Fibroblast of the conjunctiva (primary cell): ENCODE measurements at regions not wholly inside any gene's neighbourhood (a gene's known extent, or its start where the extent isn't known, plus 50 kb on each side); places are given as distances from the start of the nearest gene placed in this dataset.
A peak's percentile ranks its signal among the peaks of the same experiment; 100 is the strongest.

Source experiments
- DNase-seq: peaks from one replicate; pipeline ENCODE4 v3.0.0-alpha.2; 2010; ENCODE audit warnings: low read depth

- DNase-seq: no peak
These were observed 82.0 kb upstream of the WWC1 start for GRCh38 chr5:168209244-168209995.

GRCh38 chr5:168209997-168210396, 81.4 kb upstream of the WWC1 start:
- no peak for DNase-seq

GRCh38 chr5:168211245-168211644, 80.2 kb upstream of the WWC1 start:
- no peak for DNase-seq

- DNase-seq: no peak
These were observed 79.5 kb upstream of the WWC1 start for GRCh38 chr5:168211936-168212335.

DNA sequence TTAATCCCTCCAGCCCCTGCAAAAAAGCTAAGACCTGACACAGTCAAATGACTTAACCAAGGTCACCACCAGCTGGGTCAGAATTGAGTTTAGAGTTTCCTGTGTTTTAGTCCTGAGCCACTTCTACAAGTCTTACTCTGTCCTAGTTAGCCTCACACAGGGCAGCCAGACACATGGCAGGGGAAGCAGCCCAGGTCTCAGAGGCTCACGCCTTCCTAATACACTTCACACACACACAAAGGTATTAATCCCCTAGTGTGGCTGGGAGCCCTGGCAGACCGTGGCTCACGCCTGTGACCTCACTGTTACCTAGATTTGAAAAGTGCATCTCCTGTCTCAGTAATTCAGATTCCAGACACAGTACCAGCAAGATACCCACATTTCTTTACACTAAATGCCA, 77.4 kb upstream of the WWC1 start:
- no peak for DNase-seq

GRCh38 chr5:168214886-168215285, 76.6 kb upstream of the WWC1 start:
- DNase-seq: no peak

DNA sequence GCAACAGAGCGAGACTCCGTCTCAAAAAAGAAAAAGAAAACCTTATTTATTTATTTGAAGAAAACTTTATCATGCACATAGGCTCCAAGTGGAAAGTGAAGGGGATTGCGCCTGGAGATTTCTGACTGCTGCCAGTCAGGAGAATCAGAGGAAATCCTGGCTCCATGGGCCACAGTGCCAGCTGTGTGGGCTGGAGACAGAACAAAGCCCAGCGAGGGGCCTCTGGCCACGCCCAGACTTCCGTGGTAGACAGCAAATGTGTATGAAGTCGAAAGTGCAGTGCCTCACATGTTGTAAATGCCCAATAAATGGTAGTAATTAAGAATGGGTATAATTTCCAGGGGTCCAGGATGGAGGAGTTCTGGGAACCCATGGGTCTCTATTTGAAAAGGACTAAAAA, 75.8 kb upstream of the WWC1 start:
- no peak for DNase-seq

DNA sequence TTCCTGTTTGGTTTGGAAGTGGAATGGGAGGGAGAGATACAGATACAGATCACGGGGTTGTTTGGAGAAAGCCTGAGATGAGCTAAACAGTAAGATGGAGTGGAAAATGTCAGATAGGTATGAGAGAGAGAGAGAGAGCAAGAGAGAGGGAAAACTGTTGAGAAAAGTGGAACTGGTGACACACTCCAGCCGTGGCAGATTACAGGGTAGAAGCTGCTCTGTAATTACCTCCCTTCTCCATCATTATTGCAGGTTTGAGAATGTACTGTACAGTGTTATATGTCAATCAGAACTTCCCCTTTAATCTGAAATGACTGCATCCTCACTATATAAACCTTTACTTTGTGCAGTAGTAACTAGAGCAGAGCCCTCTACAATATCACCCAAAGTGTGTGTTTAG, 74.5 kb upstream of the WWC1 start:
- no peak for DNase-seq

GRCh38 chr5:168217497-168217896, 73.9 kb upstream of the WWC1 start:
- DNase-seq: no peak

DNA sequence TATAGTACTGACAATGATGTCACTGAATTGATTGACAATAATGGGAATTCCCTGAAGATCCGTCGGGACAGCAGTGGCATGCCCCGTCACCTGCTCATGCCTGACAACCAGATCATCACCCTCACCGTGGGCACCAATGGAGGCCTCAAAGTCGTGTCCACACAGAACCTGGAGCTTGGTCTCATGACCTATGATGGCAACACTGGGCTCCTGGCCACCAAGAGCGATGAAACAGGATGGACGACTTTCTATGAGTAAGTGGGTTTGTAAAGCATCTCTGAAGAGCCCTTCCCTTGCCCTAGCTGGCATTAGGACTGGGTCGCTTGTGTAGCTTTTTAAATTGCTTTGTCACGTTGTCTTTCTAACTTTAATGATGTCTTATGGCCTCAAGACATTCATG, 72.7 kb upstream of the WWC1 start:
- DNase-seq: no peak

- DNase-seq: peak; percentile 55
These were observed 71.7 kb upstream of the WWC1 start for GRCh38 chr5:168219515-168220410.

DNA sequence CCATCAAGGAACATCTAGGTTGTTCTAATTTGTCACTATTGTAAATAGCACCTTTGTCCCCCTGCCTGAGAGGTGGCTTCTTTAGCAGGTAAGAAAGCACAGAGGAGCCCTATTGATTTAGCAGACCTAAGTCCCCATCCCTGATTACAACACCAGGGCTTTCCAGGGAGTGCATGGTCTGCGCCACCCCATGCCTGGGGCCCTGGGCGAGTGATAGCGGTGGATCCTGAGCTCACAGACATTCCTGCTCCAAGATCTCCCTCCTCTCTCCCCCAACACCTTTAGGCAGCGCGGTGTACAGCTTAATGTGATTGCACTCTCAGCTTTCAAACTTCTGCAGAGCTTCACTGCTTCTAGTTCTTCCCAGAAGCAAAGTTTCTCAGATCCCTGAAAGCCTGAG, 67.4 kb upstream of the WWC1 start:
- no peak for DNase-seq

DNA sequence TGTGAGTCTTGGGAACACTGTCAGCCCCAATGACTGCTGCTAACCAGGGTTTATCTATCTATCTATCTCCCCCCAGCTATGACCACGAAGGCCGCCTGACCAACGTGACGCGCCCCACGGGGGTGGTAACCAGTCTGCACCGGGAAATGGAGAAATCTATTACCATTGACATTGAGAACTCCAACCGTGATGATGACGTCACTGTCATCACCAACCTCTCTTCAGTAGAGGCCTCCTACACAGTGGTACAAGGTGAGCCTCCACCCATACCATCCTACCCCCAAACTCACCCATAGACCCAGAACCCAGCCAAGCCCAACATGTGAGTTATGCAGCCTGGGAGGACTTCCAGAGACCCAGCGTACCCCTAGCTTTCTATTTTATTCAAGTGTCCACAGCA, 65.4 kb upstream of the WWC1 start:
- DNase-seq: no peak

GRCh38 chr5:168227001-168227400, 64.4 kb upstream of the WWC1 start:
- no peak for DNase-seq

- no peak for DNase-seq
These were observed 63.4 kb upstream of the WWC1 start for GRCh38 chr5:168227973-168228615.

DNA sequence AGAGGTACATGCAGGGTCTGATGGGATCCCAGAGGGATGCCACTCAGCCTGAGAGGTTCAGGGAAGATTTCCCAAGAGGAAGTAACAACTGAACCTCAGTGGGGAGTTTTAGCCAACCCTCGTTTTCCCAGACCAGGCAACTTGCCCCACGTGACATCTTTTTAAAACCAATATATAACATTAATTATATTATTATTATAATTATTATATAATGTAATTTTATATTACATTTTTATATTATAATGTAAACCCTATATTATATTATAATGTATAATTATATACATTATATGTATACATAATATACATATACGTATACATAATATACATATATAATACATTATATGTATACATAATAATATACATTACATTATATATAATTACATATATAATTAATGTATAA, 62.8 kb upstream of the WWC1 start:
- DNase-seq: no peak

DNA sequence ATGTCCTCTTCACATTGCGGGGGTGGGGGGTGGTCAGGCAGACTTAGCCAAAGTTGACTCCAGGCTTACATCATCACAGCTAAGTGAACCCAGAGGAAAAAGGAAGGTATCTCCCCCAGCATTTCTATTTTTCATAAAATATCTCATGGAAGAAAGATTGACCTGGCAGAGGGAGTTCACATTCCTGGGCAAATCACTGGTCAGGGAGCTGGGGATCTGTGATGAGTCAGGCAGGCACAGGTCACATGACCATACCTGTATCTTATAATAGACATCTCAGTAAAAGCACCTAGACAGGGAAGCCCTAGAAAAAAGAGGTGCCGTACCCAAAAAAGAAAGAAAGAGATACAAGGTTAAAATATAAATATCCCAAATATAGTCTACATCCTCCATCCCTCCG, 57.3 kb upstream of the WWC1 start:
- no peak for DNase-seq

DNA sequence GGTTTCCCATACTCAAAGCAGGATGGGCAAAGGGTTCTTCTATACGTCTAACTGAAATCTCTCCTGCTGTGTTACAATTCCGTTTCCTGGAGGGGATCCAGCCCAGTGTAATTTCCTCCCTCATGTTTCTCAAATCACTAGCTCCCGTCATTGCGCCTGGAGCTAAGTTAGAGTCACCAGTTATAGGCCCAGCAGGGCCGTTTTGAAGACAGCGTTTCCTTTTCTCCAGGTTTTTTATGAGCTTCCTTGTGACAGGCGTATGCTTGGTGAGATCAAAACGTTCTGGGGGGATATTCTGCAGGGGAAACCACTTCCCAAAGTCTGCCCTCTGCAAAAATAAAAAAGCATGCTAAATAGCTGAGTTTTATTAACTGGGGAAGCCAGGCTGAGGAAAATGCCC, 53.0 kb upstream of the WWC1 start:
- no peak for DNase-seq

GRCh38 chr5:168239325-168239724, 52.1 kb upstream of the WWC1 start:
- DNase-seq: no peak
